CD4-positive, CD25-positive, alpha-beta regulatory T cell (primary cell): ENCODE measurements at regions not wholly inside any gene's neighbourhood (a gene's known extent, or its start where the extent isn't known, plus 50 kb on each side); places are given as distances from the start of the nearest gene placed in this dataset.

Source experiments
- ATAC-seq, 2 donors: fragments of 150-1000 bp; cut with Tn5 transposase; one replicate each; pipeline ENCODE4 v1.10.0; 2021; ENCODE audit warnings: low read depth in 2 of 2, moderate number of reproducible peaks in 2 of 2, moderate library complexity in 1 of 2
- DNase-seq, 3 donors: peaks; one replicate each; pipeline versions ENCODE4 v3.0.0 to v3.0.0-alpha.2; 2012 to 2022; ENCODE audit warnings: mixed read lengths in 1 of 3
- H3K27ac ChIP-seq: one replicate; pipeline ENCODE4 v1.7.0; 2013; ENCODE audit warnings: mild to moderate bottlenecking, low read length; ENCODE audit not compliant: insufficient read depth, poor library complexity, severe bottlenecking
- H3K27me3 ChIP-seq: one replicate; pipeline ENCODE4 v1.7.0; 2013; ENCODE audit warnings: low read length; ENCODE audit not compliant: control insufficient read depth, insufficient read depth
- H3K36me3 ChIP-seq: one replicate; pipeline ENCODE4 v1.7.0; 2013; ENCODE audit warnings: mild to moderate bottlenecking, low read length, moderate library complexity; ENCODE audit not compliant: control insufficient read depth, insufficient read depth
- H3K4me1 ChIP-seq: 2 replicates; pipeline ENCODE4 v1.7.0; 2013; ENCODE audit warnings: mild to moderate bottlenecking, low read length; ENCODE audit not compliant: insufficient read depth, control insufficient read depth, poor library complexity, severe bottlenecking
- H3K4me3 ChIP-seq: one replicate; pipeline ENCODE4 v1.7.0; 2013; ENCODE audit warnings: low read depth, mild to moderate bottlenecking, low read length, moderate library complexity
- H3K9me3 ChIP-seq, 2 experiments: 1 replicate in 1 of 2; 2 replicates in 1 of 2; pipeline ENCODE4 v1.7.0; 2013; ENCODE audit warnings: low read length in 2 of 2, mild to moderate bottlenecking in 1 of 2, moderate library complexity in 1 of 2; ENCODE audit not compliant: control insufficient read depth in 2 of 2
- H3K27ac Mint-ChIP-seq, 3 donors: one replicate each; pipeline ENCODE4 v1.8.0; 2020 to 2022; ENCODE audit warnings: mild to moderate bottlenecking in 3 of 3, mixed read lengths in 3 of 3, moderate library complexity in 2 of 3
- H3K27me3 Mint-ChIP-seq: one replicate; pipeline ENCODE4 v1.8.0; 2022; ENCODE audit warnings: mild to moderate bottlenecking, mixed read lengths
- H3K36me3 Mint-ChIP-seq: one replicate; pipeline ENCODE4 v1.8.0; 2020; ENCODE audit warnings: mixed read lengths
- H3K4me1 Mint-ChIP-seq, 4 donors: one replicate each; pipeline ENCODE4 v1.8.0; 2020 to 2022; ENCODE audit warnings: mixed read lengths in 4 of 4, mild to moderate bottlenecking in 1 of 4
- H3K4me3 Mint-ChIP-seq, 4 donors: one replicate each; pipeline ENCODE4 v1.8.0; 2020 to 2022; ENCODE audit warnings: mild to moderate bottlenecking in 4 of 4, mixed read lengths in 4 of 4, moderate library complexity in 3 of 4
- H3K9me3 Mint-ChIP-seq, 7 donors: one replicate each; pipeline ENCODE4 v1.8.0; 2020 to 2022; ENCODE audit warnings: mixed read lengths in 7 of 7, mild to moderate bottlenecking in 3 of 7, moderate library complexity in 2 of 7

DNA sequence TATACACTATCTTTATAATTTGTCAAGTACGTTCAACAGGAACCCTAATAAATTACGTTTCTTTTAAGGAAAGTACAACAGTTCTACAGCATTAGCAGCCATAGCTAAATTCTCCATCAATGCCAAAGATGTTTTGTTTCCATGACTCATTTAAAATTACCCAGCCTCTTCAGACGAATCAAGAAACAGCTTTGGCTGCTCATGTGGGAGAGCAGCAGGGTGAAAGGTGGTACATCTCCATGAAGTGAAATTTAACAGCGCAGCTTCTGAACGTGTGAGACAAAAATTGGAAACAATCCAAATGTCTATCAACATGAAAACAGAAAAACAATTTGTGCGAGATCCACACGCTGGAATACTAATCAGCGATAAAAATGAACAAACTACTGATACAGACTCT, 327.3 kb upstream of the CDH6 start:
- ATAC-seq (no peak), DNase-seq (no peak)
- Mint-ChIP-seq H3K4me3 (peak overlapping the region in 1 of 4 donors; percentile 11), H3K4me1 (no peaks in the 10 kb centered on the region), H3K27me3 (no peaks in the 10 kb centered on the region), H3K9me3 (peaks cover 0 to 14% (median 9%) of the 10 kb centered on the region in 7 donors), H3K36me3 (no peaks in the 10 kb centered on the region), H3K27ac (no peak overlapping the region)
- H3K27me3 ChIP-seq = no peaks in the 10 kb centered on the region
- H3K4me3 ChIP-seq = no peak overlapping the region
- H3K27ac ChIP-seq = no peak overlapping the region
- no peaks in the 10 kb centered on the region for H3K9me3 ChIP-seq
- H3K36me3 ChIP-seq = no peaks in the 10 kb centered on the region
- no peaks in the 10 kb centered on the region for H3K4me1 ChIP-seq

DNA sequence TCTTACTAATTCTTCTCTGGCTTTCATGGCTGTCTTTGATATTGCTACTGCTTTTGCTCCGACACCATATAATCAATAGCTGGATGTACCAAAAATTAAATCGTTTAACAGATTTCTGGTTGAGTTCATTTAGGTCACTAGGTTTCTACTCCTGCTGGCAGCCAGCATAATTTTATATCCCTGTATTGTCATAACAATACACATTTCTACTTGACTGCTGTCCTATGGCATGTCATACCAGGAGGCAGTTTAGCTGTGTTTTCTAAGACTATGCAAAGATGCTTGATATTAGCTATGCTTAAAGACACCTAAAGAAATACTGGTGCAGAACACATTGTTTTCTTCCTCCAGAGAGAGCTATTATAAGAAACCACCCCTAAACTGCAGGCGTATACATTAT, 337.2 kb upstream of the CDH6 start:
- H3K4me3 ChIP-seq = no peak overlapping the region
- no peak for ATAC-seq
- H3K27ac Mint-ChIP-seq = no peak overlapping the region
- no peak overlapping the region for H3K27ac ChIP-seq
- H3K4me1 ChIP-seq = no peaks in the 10 kb centered on the region
- H3K36me3 ChIP-seq = no peaks in the 10 kb centered on the region
- peaks cover 1 to 16% (median 7%) of the 10 kb centered on the region in 7 donors for H3K9me3 Mint-ChIP-seq
- no peaks in the 10 kb centered on the region for H3K27me3 ChIP-seq
- no peaks in the 10 kb centered on the region for H3K4me1 Mint-ChIP-seq
- H3K27me3 Mint-ChIP-seq = no peaks in the 10 kb centered on the region
- H3K36me3 Mint-ChIP-seq = no peaks in the 10 kb centered on the region
- H3K9me3 ChIP-seq = peaks cover 0 to 3% of the 10 kb centered on the region in 2 experiments
- no peak overlapping the region for H3K4me3 Mint-ChIP-seq
- DNase-seq = no peak

DNA sequence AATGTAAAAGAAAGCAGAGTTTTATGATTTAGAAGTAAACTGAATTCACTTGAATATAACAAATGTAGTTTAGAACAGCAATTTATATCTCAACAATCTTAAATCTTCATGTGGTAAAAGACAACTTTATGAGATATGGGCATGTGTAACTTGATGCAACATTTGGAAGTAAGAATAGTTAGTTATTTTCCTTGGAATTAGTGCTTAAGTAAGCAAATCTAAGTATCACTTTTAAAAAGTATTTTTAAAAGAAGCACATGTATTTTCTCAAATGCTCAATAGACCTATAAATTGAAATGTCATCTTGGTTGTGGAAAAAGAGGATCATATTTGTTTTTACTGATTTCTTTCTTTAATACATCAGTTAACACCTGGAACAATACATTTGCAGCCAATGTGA, 340.3 kb upstream of the CDH6 start:
- Mint-ChIP-seq H3K4me3 (no peak overlapping the region), H3K4me1 (no peaks in the 10 kb centered on the region), H3K9me3 (peaks cover 0 to 9% (median 5%) of the 10 kb centered on the region in 7 donors), H3K36me3 (no peaks in the 10 kb centered on the region), H3K27ac (no peak overlapping the region), H3K27me3 (no peaks in the 10 kb centered on the region)
- Histone ChIP-seq H3K9me3 (peaks cover 0 to 3% of the 10 kb centered on the region in 2 experiments), H3K4me1 (no peaks in the 10 kb centered on the region), H3K27ac (no peak overlapping the region), H3K27me3 (no peaks in the 10 kb centered on the region), H3K36me3 (no peaks in the 10 kb centered on the region), H3K4me3 (no peak overlapping the region)
- DNase-seq (no peak), ATAC-seq (no peak)

- peaks cover 0 to 6% (median 0%) of the 10 kb centered on the region in 7 donors for H3K9me3 Mint-ChIP-seq
- Histone ChIP-seq H3K27ac (no peak overlapping the region), H3K36me3 (no peaks in the 10 kb centered on the region), H3K4me3 (no peak overlapping the region), H3K9me3 (no peaks in the 10 kb centered on the region), H3K27me3 (no peaks in the 10 kb centered on the region), H3K4me1 (no peaks in the 10 kb centered on the region)
- H3K27ac Mint-ChIP-seq = no peak overlapping the region
- no peak for ATAC-seq
- no peaks in the 10 kb centered on the region for H3K4me1 Mint-ChIP-seq
- no peak overlapping the region for H3K4me3 Mint-ChIP-seq
- no peak for DNase-seq
- no peaks in the 10 kb centered on the region for H3K36me3 Mint-ChIP-seq
- no peaks in the 10 kb centered on the region for H3K27me3 Mint-ChIP-seq
Observed at GRCh38 chr5:30850866-30851265, 342.6 kb upstream of the CDH6 start.

DNA sequence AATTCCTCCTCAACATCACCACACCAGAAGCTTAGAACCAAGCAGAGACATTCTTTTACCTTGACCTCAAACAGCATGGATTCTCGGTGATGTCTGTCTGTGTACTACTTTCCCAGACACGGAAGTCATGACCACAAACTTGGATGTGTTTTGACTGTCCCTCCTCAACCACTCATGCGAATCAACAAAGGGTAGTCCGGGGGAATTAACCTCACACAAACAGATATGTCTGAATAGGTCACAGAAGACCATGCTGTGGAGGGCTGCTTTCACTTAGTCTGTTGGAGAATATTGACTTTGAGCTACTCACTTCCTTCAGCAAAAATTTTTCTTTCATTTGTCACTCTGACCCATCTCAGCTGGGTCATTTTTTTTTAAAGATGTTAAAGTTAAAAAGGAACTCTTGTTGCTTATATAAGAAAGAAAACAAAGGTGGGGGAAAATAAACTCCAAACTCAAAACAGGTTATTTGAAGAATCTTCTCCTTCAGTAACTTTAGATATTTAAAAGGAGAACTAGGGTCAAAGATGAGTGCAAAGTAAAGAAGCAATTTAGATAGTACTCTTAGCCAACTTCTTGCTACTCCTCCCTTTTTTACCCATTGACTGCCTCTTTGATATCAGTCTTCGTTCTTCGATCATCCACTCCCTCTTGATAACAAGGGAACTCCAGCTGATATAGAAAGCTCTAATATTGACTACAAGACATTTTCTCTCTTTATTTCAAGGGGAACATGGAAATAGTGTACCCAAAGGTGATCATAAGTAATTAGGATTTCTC, 343.4 kb upstream of the CDH6 start:
- Histone ChIP-seq H3K4me3 (no peak overlapping the region), H3K36me3 (no peaks in the 10 kb centered on the region), H3K4me1 (no peaks in the 10 kb centered on the region), H3K9me3 (no peaks in the 10 kb centered on the region), H3K27ac (no peak overlapping the region), H3K27me3 (no peaks in the 10 kb centered on the region)
- H3K27ac Mint-ChIP-seq = no peak overlapping the region
- ATAC-seq = no peak
- no peaks in the 10 kb centered on the region for H3K4me1 Mint-ChIP-seq
- no peaks in the 10 kb centered on the region for H3K36me3 Mint-ChIP-seq
- no peaks in the 10 kb centered on the region for H3K27me3 Mint-ChIP-seq
- no peak for DNase-seq
- peaks cover 0 to 5% (median 0%) of the 10 kb centered on the region in 7 donors for H3K9me3 Mint-ChIP-seq
- H3K4me3 Mint-ChIP-seq = no peak overlapping the region

DNA sequence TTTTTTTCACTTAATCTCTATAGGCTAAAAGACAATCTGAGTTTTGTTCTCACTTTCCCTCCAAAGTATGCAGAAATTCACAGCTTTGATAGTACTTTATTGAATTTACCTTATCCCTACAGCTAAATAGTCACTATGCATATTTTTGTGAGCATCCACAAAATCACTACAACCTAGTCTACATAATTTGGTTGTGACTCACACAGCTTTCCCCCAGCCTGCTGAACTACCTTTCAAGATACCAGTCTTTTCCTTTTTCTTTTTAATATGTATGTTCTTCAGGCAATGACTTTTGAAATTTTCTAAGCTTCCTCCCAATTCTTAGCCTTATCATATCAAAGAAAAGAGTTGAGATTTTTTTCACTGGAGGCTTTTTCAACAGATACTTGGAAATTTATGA, 347.3 kb upstream of the CDH6 start:
- H3K27me3 ChIP-seq = no peaks in the 10 kb centered on the region
- DNase-seq = no peak
- H3K9me3 Mint-ChIP-seq = peaks cover 0 to 9% (median 3%) of the 10 kb centered on the region in 7 donors
- H3K27me3 Mint-ChIP-seq = no peaks in the 10 kb centered on the region
- no peak overlapping the region for H3K27ac ChIP-seq
- no peaks in the 10 kb centered on the region for H3K36me3 Mint-ChIP-seq
- H3K4me3 Mint-ChIP-seq = no peak overlapping the region
- no peaks in the 10 kb centered on the region for H3K4me1 Mint-ChIP-seq
- no peaks in the 10 kb centered on the region for H3K4me1 ChIP-seq
- H3K27ac Mint-ChIP-seq = no peak overlapping the region
- H3K9me3 ChIP-seq = no peaks in the 10 kb centered on the region
- no peak for ATAC-seq
- H3K4me3 ChIP-seq = no peak overlapping the region
- no peaks in the 10 kb centered on the region for H3K36me3 ChIP-seq

GRCh38 chr5:30845194-30845593, 348.3 kb upstream of the CDH6 start:
- Histone ChIP-seq H3K4me1 (no peaks in the 10 kb centered on the region), H3K9me3 (no peaks in the 10 kb centered on the region), H3K27me3 (no peaks in the 10 kb centered on the region), H3K4me3 (no peak overlapping the region), H3K27ac (no peak overlapping the region), H3K36me3 (no peaks in the 10 kb centered on the region)
- no peaks in the 10 kb centered on the region for H3K4me1 Mint-ChIP-seq
- H3K27ac Mint-ChIP-seq = no peak overlapping the region
- DNase-seq = no peak
- no peaks in the 10 kb centered on the region for H3K36me3 Mint-ChIP-seq
- peaks cover 0 to 16% (median 3%) of the 10 kb centered on the region in 7 donors for H3K9me3 Mint-ChIP-seq
- H3K4me3 Mint-ChIP-seq = no peak overlapping the region
- ATAC-seq = no peak
- no peaks in the 10 kb centered on the region for H3K27me3 Mint-ChIP-seq

DNA sequence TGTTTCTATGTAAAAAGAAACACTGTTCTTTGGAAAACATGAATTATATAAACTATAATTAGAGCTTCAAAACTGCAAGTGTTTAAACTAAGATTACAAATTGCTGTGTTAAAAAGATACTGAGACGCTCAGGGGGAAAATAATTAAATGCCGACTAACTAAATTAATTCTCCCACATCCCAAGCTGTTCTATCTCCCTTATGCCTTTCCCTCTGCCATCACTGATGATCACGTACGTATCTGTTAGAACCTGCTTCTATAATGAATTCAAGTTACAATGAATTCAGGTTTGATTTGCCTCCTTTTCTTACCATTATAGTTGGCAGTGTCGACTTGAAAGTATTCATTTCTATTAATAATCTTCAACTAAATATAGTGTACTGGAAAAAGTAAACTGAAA, 349.9 kb upstream of the CDH6 start:
- Histone ChIP-seq H3K4me3 (no peak overlapping the region), H3K9me3 (no peaks in the 10 kb centered on the region), H3K27ac (no peak overlapping the region), H3K4me1 (no peaks in the 10 kb centered on the region), H3K27me3 (no peaks in the 10 kb centered on the region), H3K36me3 (no peaks in the 10 kb centered on the region)
- H3K4me3 Mint-ChIP-seq = no peak overlapping the region
- ATAC-seq = no peak
- no peaks in the 10 kb centered on the region for H3K27me3 Mint-ChIP-seq
- H3K36me3 Mint-ChIP-seq = no peaks in the 10 kb centered on the region
- H3K4me1 Mint-ChIP-seq = no peaks in the 10 kb centered on the region
- DNase-seq = no peak
- no peak overlapping the region for H3K27ac Mint-ChIP-seq
- H3K9me3 Mint-ChIP-seq = peaks cover 0 to 16% (median 2%) of the 10 kb centered on the region in 7 donors
